Gastrocnemius medialis (tissue), 4 donors: ENCODE measurements at regions not wholly inside any gene's neighbourhood (a gene's known extent, or its start where the extent isn't known, plus 50 kb on each side); places are given as distances from the start of the nearest gene placed in this dataset.

Experiments used
- CTCF ChIP-seq, 5 experiments: fragments of 450-650 bp in 3 of 5; fragments of 200-600 bp in 2 of 5; sonication (generic) in 2 of 5; IDR thresholded peaks in 4 of 5; conservative IDR thresholded peaks in 1 of 5; 1 replicate in 4 of 5; 2 replicates in 1 of 5; pipeline ENCODE4 v1.5.1; 2016 to 2019; ENCODE audit warnings: antibody characterized with exemption in 5 of 5, mild to moderate bottlenecking in 3 of 5, moderate library complexity in 3 of 5
- POLR2A ChIP-seq, 2 donors: fragments of 450-650 bp; IDR thresholded peaks; one replicate each; pipeline ENCODE4 v1.6.1; 2017; ENCODE audit warnings: antibody characterized with exemption in 2 of 2, mild to moderate bottlenecking in 2 of 2, moderate library complexity in 2 of 2

- TF ChIP-seq POLR2A (IDR thresholded peaks at IDR 0.05) (no peak), CTCF (IDR thresholded peaks at IDR 0.05 in 4 of 5, conservative IDR thresholded peaks at IDR 0.05 in 1 of 5) (no peak)
Measured at GRCh38 chr2:188811522-188811921, 162.7 kb upstream of the COL3A1 start.
